ENCODE measurements at regions not wholly inside any gene's neighbourhood (a gene's known extent, or its start where the extent isn't known, plus 50 kb on each side); places are given as distances from the start of the nearest gene placed in this dataset.

GRCh38 chr1:196078691-196079090 lies 529.5 kb downstream of the KCNT2 start:
- H3K79me2 ChIP-seq (ENCODE audit: insufficient read depth, low read length) = no peaks in the 10 kb centered on the region
- no peaks in the 10 kb centered on the region for H3K36me3 ChIP-seq (ENCODE audit: insufficient read depth, low read length)
- no peak overlapping the region for H2AFZ ChIP-seq (ENCODE audit: low read depth, low read length)
- H3K9me3 ChIP-seq (ENCODE audit: insufficient read depth, low read length, severe bottlenecking) = no peaks in the 10 kb centered on the region
- no peaks in the 10 kb centered on the region for H3K4me1 ChIP-seq (ENCODE audit: insufficient read depth, low read length)
- no peak overlapping the region for H3K4me3 ChIP-seq (ENCODE audit: low read depth in 1 of 2, low read length in 2 of 2)
- H3K27ac ChIP-seq (ENCODE audit: low read length) = no peak overlapping the region
- ATAC-seq (ENCODE audit: insufficient read depth, low read depth) = no peak
- DNase-seq = no peak
- TF ChIP-seq CTCF (IDR thresholded peaks at IDR 0.05; ENCODE audit: borderline replicate concordance, extremely low read depth, low read length, poor library complexity, severe bottlenecking) = no peak
- no peak for TF ChIP-seq EZH2 (IDR thresholded peaks at IDR 0.05; ENCODE audit: borderline replicate concordance, low read depth, low read length, severe bottlenecking)
- H4K20me1 ChIP-seq (ENCODE audit: insufficient read depth, low read length) = no peaks in the 10 kb centered on the region
- no peak overlapping the region for H3K4me2 ChIP-seq (ENCODE audit: insufficient read depth, low read length)
- no peak overlapping the region for H3K9ac ChIP-seq (ENCODE audit: low read depth, low read length)
- no peaks in the 10 kb centered on the region for H3K27me3 ChIP-seq (ENCODE audit: insufficient read depth, low read length, poor library complexity)

GRCh38 chr1:196075621-196076020 lies 532.6 kb downstream of the KCNT2 start:
- H3K79me2 ChIP-seq (ENCODE audit: insufficient read depth, low read length) = no peaks in the 10 kb centered on the region
- H3K4me1 ChIP-seq (ENCODE audit: insufficient read depth, low read length) = no peaks in the 10 kb centered on the region
- H2AFZ ChIP-seq (ENCODE audit: low read depth, low read length) = no peak overlapping the region
- H3K9ac ChIP-seq (ENCODE audit: low read depth, low read length) = no peak overlapping the region
- ATAC-seq (ENCODE audit: insufficient read depth, low read depth) = no peak
- no peak for DNase-seq
- H3K27me3 ChIP-seq (ENCODE audit: insufficient read depth, low read length, poor library complexity) = no peaks in the 10 kb centered on the region
- TF ChIP-seq EZH2 (IDR thresholded peaks at IDR 0.05; ENCODE audit: borderline replicate concordance, low read depth, low read length, severe bottlenecking) (no peak), CTCF (IDR thresholded peaks at IDR 0.05; ENCODE audit: borderline replicate concordance, extremely low read depth, low read length, poor library complexity, severe bottlenecking) (no peak)
- H3K27ac ChIP-seq (ENCODE audit: low read length) = no peak overlapping the region
- H3K36me3 ChIP-seq (ENCODE audit: insufficient read depth, low read length) = no peaks in the 10 kb centered on the region
- no peak overlapping the region for H3K4me2 ChIP-seq (ENCODE audit: insufficient read depth, low read length)
- H3K4me3 ChIP-seq (ENCODE audit: low read depth in 1 of 2, low read length in 2 of 2) = no peak overlapping the region
- no peaks in the 10 kb centered on the region for H4K20me1 ChIP-seq (ENCODE audit: insufficient read depth, low read length)
- H3K9me3 ChIP-seq (ENCODE audit: insufficient read depth, low read length, severe bottlenecking) = no peaks in the 10 kb centered on the region

- DNase-seq (no peak), ATAC-seq (ENCODE audit: insufficient read depth, low read depth) (no peak)
- Histone ChIP-seq H3K79me2 (ENCODE audit: insufficient read depth, low read length) (no peaks in the 10 kb centered on the region), H3K9ac (ENCODE audit: low read depth, low read length) (no peak overlapping the region), H3K27ac (ENCODE audit: low read length) (no peak overlapping the region), H2AFZ (ENCODE audit: low read depth, low read length) (no peak overlapping the region), H3K4me3 (ENCODE audit: low read depth in 1 of 2, low read length in 2 of 2) (no peak overlapping the region), H3K9me3 (ENCODE audit: insufficient read depth, low read length, severe bottlenecking) (no peaks in the 10 kb centered on the region), H4K20me1 (ENCODE audit: insufficient read depth, low read length) (no peaks in the 10 kb centered on the region), H3K4me1 (ENCODE audit: insufficient read depth, low read length) (no peaks in the 10 kb centered on the region), H3K27me3 (ENCODE audit: insufficient read depth, low read length, poor library complexity) (no peaks in the 10 kb centered on the region), H3K36me3 (ENCODE audit: insufficient read depth, low read length) (no peaks in the 10 kb centered on the region), H3K4me2 (ENCODE audit: insufficient read depth, low read length) (no peak overlapping the region)
- TF ChIP-seq EZH2 (IDR thresholded peaks at IDR 0.05; ENCODE audit: borderline replicate concordance, low read depth, low read length, severe bottlenecking) (no peak), CTCF (IDR thresholded peaks at IDR 0.05; ENCODE audit: borderline replicate concordance, extremely low read depth, low read length, poor library complexity, severe bottlenecking) (no peak)
These were observed 534.1 kb downstream of the KCNT2 start for GRCh38 chr1:196074182-196074581.

GRCh38 chr1:196071447-196071846 lies 536.8 kb downstream of the KCNT2 start:
- H3K27me3 ChIP-seq (ENCODE audit: insufficient read depth, low read length, poor library complexity) = no peaks in the 10 kb centered on the region
- ATAC-seq (ENCODE audit: insufficient read depth, low read depth) (no peak), DNase-seq (no peak)
- H3K4me2 ChIP-seq (ENCODE audit: insufficient read depth, low read length) = no peak overlapping the region
- H4K20me1 ChIP-seq (ENCODE audit: insufficient read depth, low read length) = no peaks in the 10 kb centered on the region
- H3K27ac ChIP-seq (ENCODE audit: low read length) = no peak overlapping the region
- no peak overlapping the region for H3K4me3 ChIP-seq (ENCODE audit: low read depth in 1 of 2, low read length in 2 of 2)
- H3K9me3 ChIP-seq (ENCODE audit: insufficient read depth, low read length, severe bottlenecking) = no peaks in the 10 kb centered on the region
- H2AFZ ChIP-seq (ENCODE audit: low read depth, low read length) = no peak overlapping the region
- TF ChIP-seq CTCF (IDR thresholded peaks at IDR 0.05; ENCODE audit: borderline replicate concordance, extremely low read depth, low read length, poor library complexity, severe bottlenecking) (no peak), EZH2 (IDR thresholded peaks at IDR 0.05; ENCODE audit: borderline replicate concordance, low read depth, low read length, severe bottlenecking) (no peak)
- no peaks in the 10 kb centered on the region for H3K79me2 ChIP-seq (ENCODE audit: insufficient read depth, low read length)
- no peaks in the 10 kb centered on the region for H3K4me1 ChIP-seq (ENCODE audit: insufficient read depth, low read length)
- H3K36me3 ChIP-seq (ENCODE audit: insufficient read depth, low read length) = no peaks in the 10 kb centered on the region
- no peak overlapping the region for H3K9ac ChIP-seq (ENCODE audit: low read depth, low read length)
